ENCODE measurements at regions not wholly inside any gene's neighbourhood (a gene's known extent, or its start where the extent isn't known, plus 50 kb on each side); places are given as distances from the start of the nearest gene placed in this dataset.

- H3K4me1 ChIP-seq (ENCODE audit: control insufficient read depth in 5 of 5, insufficient read depth in 5 of 5, low read length in 5 of 5), result no peaks in the 10 kb centered on the region
- no peaks in the 10 kb centered on the region for H3K27me3 ChIP-seq (ENCODE audit: control insufficient read depth in 3 of 3, insufficient read depth in 3 of 3, low read length in 2 of 3)
- no peak overlapping the region for H3K27ac ChIP-seq (ENCODE audit: low read depth in 1 of 2, low read length in 1 of 2)
- ATAC-seq (ENCODE audit: insufficient read depth, low FRiP score) (no peak), DNase-seq (no peak)
- no peak overlapping the region for H3K4me3 ChIP-seq
- peaks cover 0 to 9% (median 0%) of the 10 kb centered on the region in 4 donors for H3K9me3 ChIP-seq (ENCODE audit: control insufficient read depth in 4 of 4, insufficient read depth in 3 of 4, low read length in 3 of 4)
- no peak overlapping the region for H3K9ac ChIP-seq (ENCODE audit: insufficient read depth in 1 of 2, low read length in 2 of 2)
- WGBS, 2 donors, result 83 to 84% methylated on average over 14 of the region's 14 CpGs
- no peak for TF ChIP-seq CTCF (IDR thresholded peaks at IDR 0.05; ENCODE audit: control extremely low read depth, extremely low read depth)
- H3K36me3 ChIP-seq (ENCODE audit: control insufficient read depth in 4 of 4, insufficient read depth in 4 of 4, low read length in 4 of 4), result no peaks in the 10 kb centered on the region
These were observed 417.3 kb downstream of the SHANK2 start for GRCh38 chr11:70834984-70835560.

- Histone ChIP-seq H3K27ac (ENCODE audit: low read depth in 1 of 2, low read length in 1 of 2) (no peak overlapping the region), H3K36me3 (ENCODE audit: control insufficient read depth in 4 of 4, insufficient read depth in 4 of 4, low read length in 4 of 4) (no peaks in the 10 kb centered on the region), H3K27me3 (ENCODE audit: control insufficient read depth in 3 of 3, insufficient read depth in 3 of 3, low read length in 2 of 3) (no peaks in the 10 kb centered on the region), H3K4me3 (no peak overlapping the region), H3K4me1 (ENCODE audit: control insufficient read depth in 5 of 5, insufficient read depth in 5 of 5, low read length in 5 of 5) (no peaks in the 10 kb centered on the region), H3K9me3 (ENCODE audit: control insufficient read depth in 4 of 4, insufficient read depth in 3 of 4, low read length in 3 of 4) (peaks cover 0 to 9% (median 0%) of the 10 kb centered on the region in 4 donors), H3K9ac (ENCODE audit: insufficient read depth in 1 of 2, low read length in 2 of 2) (no peak overlapping the region)
- TF ChIP-seq CTCF (IDR thresholded peaks at IDR 0.05; ENCODE audit: control extremely low read depth, extremely low read depth), result no peak
- WGBS, 2 donors, result 88% methylated on average over 9 to 10 of the region's 10 CpGs
- ATAC-seq (ENCODE audit: insufficient read depth, low FRiP score) (no peak), DNase-seq (no peak)
These were observed 416.3 kb downstream of the SHANK2 start for GRCh38 chr11:70836071-70836470.

- no peak overlapping the region for H3K9ac ChIP-seq (ENCODE audit: insufficient read depth in 1 of 2, low read length in 2 of 2)
- ATAC-seq (ENCODE audit: insufficient read depth, low FRiP score) (no peak), DNase-seq (no peak)
- no peak for TF ChIP-seq CTCF (IDR thresholded peaks at IDR 0.05; ENCODE audit: control extremely low read depth, extremely low read depth)
- no peaks in the 10 kb centered on the region for H3K36me3 ChIP-seq (ENCODE audit: control insufficient read depth in 4 of 4, insufficient read depth in 4 of 4, low read length in 4 of 4)
- 84% methylated on average over 3 of the region's 3 CpGs for WGBS, 2 donors
- H3K27ac ChIP-seq (ENCODE audit: low read depth in 1 of 2, low read length in 1 of 2), result no peak overlapping the region
- peaks cover 0 to 6% (median 0%) of the 10 kb centered on the region in 4 donors for H3K9me3 ChIP-seq (ENCODE audit: control insufficient read depth in 4 of 4, insufficient read depth in 3 of 4, low read length in 3 of 4)
- no peak overlapping the region for H3K4me3 ChIP-seq
- H3K27me3 ChIP-seq (ENCODE audit: control insufficient read depth in 3 of 3, insufficient read depth in 3 of 3, low read length in 2 of 3), result no peaks in the 10 kb centered on the region
- H3K4me1 ChIP-seq (ENCODE audit: control insufficient read depth in 5 of 5, insufficient read depth in 5 of 5, low read length in 5 of 5), result no peaks in the 10 kb centered on the region
These were observed 414.2 kb downstream of the SHANK2 start for GRCh38 chr11:70838198-70838597.

GRCh38 chr11:70839851-70840250 lies 412.5 kb downstream of the SHANK2 start:
- Histone ChIP-seq H3K36me3 (ENCODE audit: control insufficient read depth in 4 of 4, insufficient read depth in 4 of 4, low read length in 4 of 4) (no peaks in the 10 kb centered on the region), H3K9me3 (ENCODE audit: control insufficient read depth in 4 of 4, insufficient read depth in 3 of 4, low read length in 3 of 4) (peaks cover 0 to 6% (median 0%) of the 10 kb centered on the region in 4 donors), H3K4me1 (ENCODE audit: control insufficient read depth in 5 of 5, insufficient read depth in 5 of 5, low read length in 5 of 5) (no peaks in the 10 kb centered on the region), H3K9ac (ENCODE audit: insufficient read depth in 1 of 2, low read length in 2 of 2) (no peak overlapping the region), H3K27me3 (ENCODE audit: control insufficient read depth in 3 of 3, insufficient read depth in 3 of 3, low read length in 2 of 3) (no peaks in the 10 kb centered on the region), H3K4me3 (no peak overlapping the region), H3K27ac (ENCODE audit: low read depth in 1 of 2, low read length in 1 of 2) (no peak overlapping the region)
- ATAC-seq (ENCODE audit: insufficient read depth, low FRiP score), result no peak
- TF ChIP-seq CTCF (IDR thresholded peaks at IDR 0.05; ENCODE audit: control extremely low read depth, extremely low read depth), result no peak
- DNase-seq, result no peak
- 92 to 94% methylated on average over 10 of the region's 10 CpGs for WGBS, 2 donors

Data from lung (tissue), 11 donors.